ENCODE measurements at regions not wholly inside any gene's neighbourhood (a gene's known extent, or its start where the extent isn't known, plus 50 kb on each side); places are given as distances from the start of the nearest gene placed in this dataset.

DNA sequence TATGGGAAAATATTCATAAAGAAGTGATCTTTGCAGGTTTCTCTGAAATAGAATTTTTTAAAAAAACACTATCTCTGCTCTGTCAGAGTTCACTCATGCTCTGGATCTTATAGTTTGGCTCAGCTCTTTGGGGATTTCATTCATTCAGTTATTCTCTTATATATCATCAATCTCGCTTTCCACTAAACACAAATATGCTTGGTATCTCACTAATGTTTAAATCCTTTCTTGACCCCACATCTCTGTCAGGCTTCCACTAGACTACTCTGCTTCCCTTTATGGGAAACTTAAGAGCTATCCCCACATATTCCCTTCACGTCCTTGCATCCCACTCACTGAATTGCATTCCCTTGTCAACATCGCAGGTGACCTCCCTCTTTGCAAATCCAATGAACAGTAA lies 396.1 kb downstream of the ENC1 start:
- H3K9me3 ChIP-seq = no peaks in the 10 kb centered on the region
- BruUV-seq (replicated peaks) = no TSS peak
- POLR2A ChIA-PET = no interaction called here
- no peak overlapping the region for H3K4me3 ChIP-seq (ENCODE audit: low read depth, low read length)
- CTCF ChIA-PET = no interaction called here
- Mint-ChIP-seq H3K9me3 (ENCODE audit: unreplicated experiment) (no peaks in the 10 kb centered on the region), H3K27me3 (ENCODE audit: insufficient read depth, unreplicated experiment) (no peaks in the 10 kb centered on the region), H3K36me3 (ENCODE audit: insufficient read depth, unreplicated experiment) (no peaks in the 10 kb centered on the region), H3K27ac (ENCODE audit: unreplicated experiment) (no peak overlapping the region), H3K4me3 (ENCODE audit: unreplicated experiment) (no peak overlapping the region), H3K4me1 (ENCODE audit: low read depth, unreplicated experiment) (peaks cover 7% of the 10 kb centered on the region)
- intact Hi-C loops (cut with micrococcal nuclease; ENCODE audit: unreplicated experiment) = no loop called here
- H3K4me1 ChIP-seq = peaks cover 24% of the 10 kb centered on the region
- H3K27me3 ChIP-seq (replicated peaks; ENCODE audit: control insufficient read depth, insufficient read depth, low read length) = no peaks in the 10 kb centered on the region
- no peak for TF ChIP-seq CTCF (IDR thresholded peaks at IDR 0.05; ENCODE audit: insufficient read depth in 1 of 2, low read depth in 1 of 2, low read length in 1 of 2, severe bottlenecking in 1 of 2, unreplicated experiment in 1 of 2)
- DNase-seq = no peak
- no peaks in the 10 kb centered on the region for H3K36me3 ChIP-seq (ENCODE audit: control insufficient read depth, insufficient read depth, low read length)

- Mint-ChIP-seq H3K9me3 (ENCODE audit: unreplicated experiment) (peaks cover under 1% of the 10 kb centered on the region), H3K4me3 (ENCODE audit: unreplicated experiment) (no peak overlapping the region), H3K36me3 (ENCODE audit: insufficient read depth, unreplicated experiment) (no peaks in the 10 kb centered on the region), H3K27me3 (ENCODE audit: insufficient read depth, unreplicated experiment) (no peaks in the 10 kb centered on the region), H3K4me1 (ENCODE audit: low read depth, unreplicated experiment) (peaks cover 7% of the 10 kb centered on the region), H3K27ac (ENCODE audit: unreplicated experiment) (no peak overlapping the region)
- no peaks in the 10 kb centered on the region for H3K27me3 ChIP-seq (replicated peaks; ENCODE audit: control insufficient read depth, insufficient read depth, low read length)
- peaks cover 24% of the 10 kb centered on the region for H3K4me1 ChIP-seq
- no peak for TF ChIP-seq CTCF (IDR thresholded peaks at IDR 0.05; ENCODE audit: insufficient read depth in 1 of 2, low read depth in 1 of 2, low read length in 1 of 2, severe bottlenecking in 1 of 2, unreplicated experiment in 1 of 2)
- no peaks in the 10 kb centered on the region for H3K36me3 ChIP-seq (ENCODE audit: control insufficient read depth, insufficient read depth, low read length)
- no peak overlapping the region for H3K4me3 ChIP-seq (ENCODE audit: low read depth, low read length)
- ChIA-PET POLR2A (no interaction called here), CTCF (no interaction called here)
- H3K9me3 ChIP-seq = no peaks in the 10 kb centered on the region
- no TSS peak for BruUV-seq (replicated peaks)
- intact Hi-C loops (cut with micrococcal nuclease; ENCODE audit: unreplicated experiment) = no loop called here
- no peak for DNase-seq
Measured at GRCh38 chr5:74243634-74244033, 396.9 kb downstream of the ENC1 start.

DNA sequence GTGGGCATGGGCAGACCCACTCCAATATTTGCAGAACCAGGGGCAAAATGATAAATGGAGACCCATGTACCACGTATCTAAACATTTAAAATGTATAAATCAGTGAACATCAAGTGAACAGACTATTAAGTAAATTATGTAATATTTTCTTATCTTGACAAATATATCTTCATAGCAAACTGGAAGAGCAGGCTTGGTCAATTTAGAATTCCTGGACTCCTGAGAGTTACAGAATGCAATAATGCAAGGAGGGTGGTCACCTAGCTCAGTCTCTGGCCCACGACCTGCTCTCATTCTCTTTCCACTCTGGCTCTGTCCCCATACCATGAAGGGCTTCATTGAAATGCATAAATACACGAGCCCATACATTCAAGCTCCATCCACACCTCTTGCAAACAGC lies 398.0 kb downstream of the ENC1 start:
- H3K4me1 Mint-ChIP-seq (ENCODE audit: low read depth, unreplicated experiment) = peaks cover 14% of the 10 kb centered on the region
- Histone ChIP-seq H3K4me1 (peaks cover 24% of the 10 kb centered on the region), H3K9me3 (no peaks in the 10 kb centered on the region), H3K27me3 (replicated peaks; ENCODE audit: control insufficient read depth, insufficient read depth, low read length) (no peaks in the 10 kb centered on the region), H3K36me3 (ENCODE audit: control insufficient read depth, insufficient read depth, low read length) (no peaks in the 10 kb centered on the region), H3K4me3 (ENCODE audit: low read depth, low read length) (no peak overlapping the region)
- intact Hi-C loops (cut with micrococcal nuclease; ENCODE audit: unreplicated experiment) = no loop called here
- CTCF ChIA-PET = no interaction called here
- H3K27me3 Mint-ChIP-seq (ENCODE audit: insufficient read depth, unreplicated experiment) = no peaks in the 10 kb centered on the region
- POLR2A ChIA-PET = no interaction called here
- H3K9me3 Mint-ChIP-seq (ENCODE audit: unreplicated experiment) = peaks cover 12% of the 10 kb centered on the region
- H3K36me3 Mint-ChIP-seq (ENCODE audit: insufficient read depth, unreplicated experiment) = no peaks in the 10 kb centered on the region
- no peak overlapping the region for H3K4me3 Mint-ChIP-seq (ENCODE audit: unreplicated experiment)
- no TSS peak for BruUV-seq (replicated peaks)
- no peak for DNase-seq
- H3K27ac Mint-ChIP-seq (ENCODE audit: unreplicated experiment) = no peak overlapping the region
- no peak for TF ChIP-seq CTCF (IDR thresholded peaks at IDR 0.05; ENCODE audit: insufficient read depth in 1 of 2, low read depth in 1 of 2, low read length in 1 of 2, severe bottlenecking in 1 of 2, unreplicated experiment in 1 of 2)
